K562 (cell line): ENCODE measurements at regions not wholly inside any gene's neighbourhood (a gene's known extent, or its start where the extent isn't known, plus 50 kb on each side); places are given as distances from the start of the nearest gene placed in this dataset.

Experiments
- ATAC-seq: fragments of 200-7000 bp; cut with Tn5 transposase; 3 replicates; pipeline ENCODE4 v1.9.1; 2020; ENCODE audit warnings: moderate library complexity
- BruUV-seq: library from RNA; stranded (reverse); fragments of 400-500 nt; replicated peaks from 2 replicates; lab custom pipeline; 2021; lab: Mats Ljungman, UMichigan
- CTCF ChIA-PET: fragments of 300-600 bp; formaldehyde crosslinking; extraction: SDS; loops from one replicate; lab custom pipeline; 2021; ENCODE audit warnings: low intra/inter-chr PET ratio; lab: Yijun Ruan, JAX
- POLR2A ChIA-PET: fragments of 300-600, 350-650 bp; sonication (Branson Sonifier 250); formaldehyde crosslinking; extraction: SDS; loops from one replicate; lab custom pipeline; 2021; ENCODE audit warnings: antibody characterized with exemption, inconsistent platforms; lab: Yijun Ruan, JAX
- DNase-seq, 4 experiments: peaks; one replicate each; pipeline versions ENCODE4 v3.0.0 to v3.0.0-alpha.2; 2011 to 2018; ENCODE audit warnings: low spot score in 3 of 4, mixed read lengths in 3 of 4; ENCODE audit errors: extremely low read depth in 1 of 4
- FAIRE-seq: peaks from 2 replicates; lab custom pipeline; 2011; peaks lifted over from hg19 to GRCh38; lab: Jason Lieb, UNC
- H2AFZ ChIP-seq: 2 replicates; pipeline ENCODE4 v1.6.0; 2011; ENCODE audit warnings: low read depth, low read length, control low read depth, inconsistent platforms
- H3K27ac ChIP-seq: fragments of 200-600 bp; 3 replicates; pipeline ENCODE4 v1.8.0; 2011; ENCODE audit warnings: low read depth, mild to moderate bottlenecking, control low read depth, inconsistent platforms, low read length, moderate library complexity, mixed read lengths; ENCODE audit errors: extremely low read depth
- H3K27me3 ChIP-seq, 2 experiments: fragments of 300-600 bp in 1 of 2; 2 replicates in 1 of 2; 3 replicates in 1 of 2; pipeline versions ENCODE4 v1.6.0 to v1.8.0; 2011; ENCODE audit warnings: inconsistent platforms in 2 of 2, low read length in 2 of 2, mild to moderate bottlenecking in 1 of 2, mixed read lengths in 1 of 2, moderate library complexity in 1 of 2; ENCODE audit not compliant: control insufficient read depth in 2 of 2, insufficient read depth in 2 of 2
- H3K36me3 ChIP-seq: fragments of 300-600 bp; 3 replicates; pipeline ENCODE4 v1.8.0; 2011; ENCODE audit warnings: mild to moderate bottlenecking, low read length, inconsistent platforms; ENCODE audit not compliant: control insufficient read depth, insufficient read depth
- H3K4me1 ChIP-seq, 2 experiments: fragments of 200-600 bp in 1 of 2; replicated peaks in 1 of 2; 2 replicates in 1 of 2; 3 replicates in 1 of 2; pipeline versions ENCODE4 v1.5.1 to v1.8.0; 2011; ENCODE audit warnings: inconsistent platforms in 2 of 2, low read length in 2 of 2, mild to moderate bottlenecking in 1 of 2, mixed read lengths in 1 of 2, moderate library complexity in 1 of 2; ENCODE audit not compliant: control insufficient read depth in 2 of 2, insufficient read depth in 2 of 2
- H3K4me2 ChIP-seq: 2 replicates; pipeline ENCODE4 v1.6.1; 2011; ENCODE audit warnings: low read length, control low read depth, inconsistent platforms, mixed read lengths; ENCODE audit not compliant: insufficient read depth
- H3K4me3 ChIP-seq: fragments of 200-600 bp; sonication (generic), shearing (Covaris generic); 2 replicates; pipeline ENCODE4 v1.5.1; 2016; ENCODE audit warnings: control low read depth, inconsistent platforms
- H3K79me2 ChIP-seq: fragments of 200-600 bp; 3 replicates; pipeline ENCODE4 v1.8.0; 2011; ENCODE audit warnings: low read length, inconsistent platforms; ENCODE audit not compliant: control insufficient read depth, insufficient read depth
- H3K9ac ChIP-seq, 2 experiments: 2 replicates each; pipeline versions ENCODE4 v1.6.0 to v1.6.1; 2011; ENCODE audit warnings: low read depth in 2 of 2, low read length in 2 of 2, control low read depth in 1 of 2, inconsistent platforms in 1 of 2, mild to moderate bottlenecking in 1 of 2, mixed read lengths in 1 of 2; ENCODE audit not compliant: insufficient read depth in 1 of 2
- H3K9me1 ChIP-seq: one replicate; pipeline ENCODE4 v1.6.0; 2011; ENCODE audit warnings: inconsistent platforms, mild to moderate bottlenecking, low read length, moderate library complexity; ENCODE audit not compliant: control insufficient read depth, insufficient read depth
- H3K9me3 ChIP-seq: replicated peaks from 2 replicates; pipeline ENCODE4 v1.5.1; 2011; ENCODE audit warnings: low read depth, low read length, inconsistent platforms; ENCODE audit not compliant: control insufficient read depth, insufficient read depth
- H4K20me1 ChIP-seq: replicated peaks from 2 replicates; pipeline ENCODE4 v1.6.1; 2011; ENCODE audit warnings: low read length, inconsistent platforms, mixed read lengths; ENCODE audit not compliant: control insufficient read depth, insufficient read depth
- BCOR ChIP-seq: fragments of 450-650 bp; IDR thresholded peaks from 2 replicates; pipeline ENCODE4 v1.6.1; 2016
- CBX1 ChIP-seq: sonication (generic); IDR thresholded peaks from 2 replicates; pipeline ENCODE4 v1.6.1; 2016; ENCODE audit warnings: antibody characterized with exemption, low read depth, mild to moderate bottlenecking
- CREBBP ChIP-seq: IDR thresholded peaks from one replicate; pipeline ENCODE4 v1.6.1; 2012; ENCODE audit warnings: low read depth, mild to moderate bottlenecking, control low read depth, inconsistent platforms, low read length
- FOXP1 ChIP-seq: sonication (generic); formaldehyde crosslinking; IDR thresholded peaks from 2 replicates; pipeline ENCODE4 v1.8.0; 2022; ENCODE audit warnings: mild to moderate bottlenecking, missing genetic modification reagents
- HDAC8 ChIP-seq: fragments of 450-650 bp; IDR thresholded peaks from 2 replicates; pipeline ENCODE4 v1.6.1; 2016; ENCODE audit warnings: mild to moderate bottlenecking, missing genetic modification characterization, moderate library complexity, missing compliant biosample characterization
- HLTF ChIP-seq: fragments of 450-650 bp; IDR thresholded peaks from 2 replicates; pipeline ENCODE4 v1.6.1; 2016
- KDM1A ChIP-seq, 2 experiments: fragments of 450-650 bp; IDR thresholded peaks; 2 replicates each; pipeline ENCODE4 v1.6.1; 2016; ENCODE audit warnings: mild to moderate bottlenecking in 2 of 2
- RBM39 ChIP-seq: fragments of 200-400 bp; formaldehyde crosslinking; optimal IDR thresholded peaks from 2 replicates; pipeline ENCODE3; 2018; ENCODE audit warnings: low read depth, low read length
- SP1 ChIP-seq: sonication (generic); formaldehyde crosslinking; IDR thresholded peaks from 2 replicates; pipeline ENCODE4 v1.8.1; 2022; ENCODE audit warnings: mild to moderate bottlenecking, missing genetic modification reagents
- SPI1 ChIP-seq: IDR thresholded peaks from 2 replicates; pipeline ENCODE4 v1.6.1; 2011; ENCODE audit warnings: low read depth, low read length, control low read depth, borderline replicate concordance
- XRCC3 ChIP-seq: fragments of 450-650 bp; IDR thresholded peaks from 2 replicates; pipeline ENCODE4 v1.6.1; 2017; ENCODE audit warnings: mild to moderate bottlenecking, moderate library complexity
- ZFP30 ChIP-seq: fragments of 250-450 bp; sonication (Bioruptor Pico); IDR thresholded peaks from 2 replicates; pipeline ENCODE4 v1.8.0; 2022; ENCODE audit warnings: moderate library complexity, mild to moderate bottlenecking, inconsistent platforms, borderline replicate concordance
- ZNF133 ChIP-seq: fragments of 250-450 bp; sonication (Bioruptor Pico); IDR thresholded peaks from 2 replicates; pipeline ENCODE4 v1.4.0; 2020; ENCODE audit warnings: mild to moderate bottlenecking
- ZNF695 ChIP-seq: fragments of 450-650 bp; formaldehyde crosslinking; IDR thresholded peaks from 2 replicates; pipeline ENCODE4 v1.4.0; 2020; ENCODE audit warnings: mild to moderate bottlenecking, moderate library complexity
- WGBS: fragments of 100-300 bp; shearing (Covaris generic); methylation state at CpG from one replicate; pipeline ENCODE4 v1.1.6; 2016; ENCODE audit warnings: low coverage, mixed read lengths; ENCODE audit not compliant: insufficient coverage; ENCODE audit errors: missing lambda C conversion rate; 5-methylcytosine and 5-hydroxymethylcytosine counted together
- in situ Hi-C: fragments of 300-500 bp; cut with MboI; formaldehyde crosslinking; loops from 4 replicates; pipeline ENCODE4 v1.15.0; 2018; ENCODE audit warnings: inconsistent platforms, mixed read lengths
- intact Hi-C: fragments of 100-400 bp; cut with micrococcal nuclease; formaldehyde crosslinking; loops from 2 replicates; pipeline ENCODE4 v1.14.2; 2022
- TF ChIP-seq, protein P1 (sequence below): fragments of 450-650 bp; IDR thresholded peaks from one replicate; pipeline ENCODE4 v1.6.1; 2018; ENCODE audit warnings: mild to moderate bottlenecking, moderate library complexity; ENCODE audit not compliant: partially characterized antibody
- TF ChIP-seq, protein P2 (sequence below): fragments of 450-650 bp; IDR thresholded peaks from 2 replicates; pipeline ENCODE4 v1.7.1; 2018; ENCODE audit warnings: mild to moderate bottlenecking, low read depth; ENCODE audit not compliant: partially characterized antibody
- TF ChIP-seq, protein P3 (sequence below): conservative IDR thresholded peaks from 2 replicates; pipeline ENCODE4 v1.6.1; 2011; ENCODE audit warnings: low read depth, mild to moderate bottlenecking, low read length; ENCODE audit not compliant: control insufficient read depth
- TF ChIP-seq, protein P4 (sequence below): fragments of 250-450 bp; sonication (Bioruptor Pico); IDR thresholded peaks from 2 replicates; pipeline ENCODE4 v1.9.0; 2021; ENCODE audit warnings: mild to moderate bottlenecking

DNA sequence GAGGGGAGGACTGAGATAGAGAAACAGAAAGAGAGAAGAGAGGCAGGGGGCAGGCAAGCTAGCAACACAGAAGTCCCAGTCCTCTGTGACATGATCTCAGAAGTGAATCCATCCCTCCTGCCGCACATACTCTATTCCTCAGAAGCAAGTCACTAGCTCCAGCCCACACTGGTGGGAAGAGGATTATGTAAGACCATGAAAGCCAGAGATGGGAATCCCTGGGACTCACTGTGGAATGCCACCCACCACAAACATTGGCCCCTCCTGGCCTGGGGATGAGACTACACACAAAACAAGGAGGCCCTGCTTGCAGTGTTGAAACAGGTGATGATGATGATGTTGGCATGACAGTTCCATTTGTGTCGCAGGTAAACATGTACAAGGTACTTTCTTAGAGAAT is 419.9 kb downstream of the IRS2 start (continued):
- TF ChIP-seq, protein P1, sequence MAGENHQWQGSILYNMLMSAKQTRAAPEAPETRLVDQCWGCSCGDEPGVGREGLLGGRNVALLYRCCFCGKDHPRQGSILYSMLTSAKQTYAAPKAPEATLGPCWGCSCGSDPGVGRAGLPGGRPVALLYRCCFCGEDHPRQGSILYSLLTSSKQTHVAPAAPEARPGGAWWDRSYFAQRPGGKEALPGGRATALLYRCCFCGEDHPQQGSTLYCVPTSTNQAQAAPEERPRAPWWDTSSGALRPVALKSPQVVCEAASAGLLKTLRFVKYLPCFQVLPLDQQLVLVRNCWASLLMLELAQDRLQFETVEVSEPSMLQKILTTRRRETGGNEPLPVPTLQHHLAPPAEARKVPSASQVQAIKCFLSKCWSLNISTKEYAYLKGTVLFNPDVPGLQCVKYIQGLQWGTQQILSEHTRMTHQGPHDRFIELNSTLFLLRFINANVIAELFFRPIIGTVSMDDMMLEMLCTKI = no peak
- TF ChIP-seq ZNF695 (CRISPR knock-in tag) = no peak
- TF ChIP-seq HLTF = no peak

DNA sequence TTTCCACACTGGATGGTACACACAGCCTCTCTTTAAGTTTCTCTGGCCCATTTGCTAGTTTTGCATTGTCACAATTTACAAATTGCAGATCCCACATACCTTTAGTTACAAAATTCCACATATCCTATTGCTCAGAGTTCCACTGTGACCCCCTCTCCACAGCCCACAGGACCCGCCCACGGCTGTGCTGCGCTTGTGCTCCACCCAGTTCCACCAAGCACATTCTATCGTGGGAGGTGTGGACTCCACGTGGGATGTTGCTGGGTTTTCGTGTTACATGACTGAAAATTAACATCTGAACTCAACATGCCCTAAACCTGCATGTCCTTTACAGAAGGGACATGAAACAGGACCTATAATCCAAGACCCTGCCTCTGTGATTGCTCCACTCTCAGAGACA is 423.0 kb downstream of the IRS2 start:
- in situ Hi-C loops = no loop called here
- no peak for DNase-seq
- WGBS = 0% methylated on average over 6 of the region's 6 CpGs
- TF ChIP-seq, protein P2, sequence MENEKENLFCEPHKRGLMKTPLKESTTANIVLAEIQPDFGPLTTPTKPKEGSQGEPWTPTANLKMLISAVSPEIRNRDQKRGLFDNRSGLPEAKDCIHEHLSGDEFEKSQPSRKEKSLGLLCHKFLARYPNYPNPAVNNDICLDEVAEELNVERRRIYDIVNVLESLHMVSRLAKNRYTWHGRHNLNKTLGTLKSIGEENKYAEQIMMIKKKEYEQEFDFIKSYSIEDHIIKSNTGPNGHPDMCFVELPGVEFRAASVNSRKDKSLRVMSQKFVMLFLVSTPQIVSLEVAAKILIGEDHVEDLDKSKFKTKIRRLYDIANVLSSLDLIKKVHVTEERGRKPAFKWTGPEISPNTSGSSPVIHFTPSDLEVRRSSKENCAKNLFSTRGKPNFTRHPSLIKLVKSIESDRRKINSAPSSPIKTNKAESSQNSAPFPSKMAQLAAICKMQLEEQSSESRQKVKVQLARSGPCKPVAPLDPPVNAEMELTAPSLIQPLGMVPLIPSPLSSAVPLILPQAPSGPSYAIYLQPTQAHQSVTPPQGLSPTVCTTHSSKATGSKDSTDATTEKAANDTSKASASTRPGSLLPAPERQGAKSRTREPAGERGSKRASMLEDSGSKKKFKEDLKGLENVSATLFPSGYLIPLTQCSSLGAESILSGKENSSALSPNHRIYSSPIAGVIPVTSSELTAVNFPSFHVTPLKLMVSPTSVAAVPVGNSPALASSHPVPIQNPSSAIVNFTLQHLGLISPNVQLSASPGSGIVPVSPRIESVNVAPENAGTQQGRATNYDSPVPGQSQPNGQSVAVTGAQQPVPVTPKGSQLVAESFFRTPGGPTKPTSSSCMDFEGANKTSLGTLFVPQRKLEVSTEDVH = no peak
- no peak for TF ChIP-seq HDAC8 (tag)
- TF ChIP-seq BCOR = no peak
- TF ChIP-seq, protein P3, sequence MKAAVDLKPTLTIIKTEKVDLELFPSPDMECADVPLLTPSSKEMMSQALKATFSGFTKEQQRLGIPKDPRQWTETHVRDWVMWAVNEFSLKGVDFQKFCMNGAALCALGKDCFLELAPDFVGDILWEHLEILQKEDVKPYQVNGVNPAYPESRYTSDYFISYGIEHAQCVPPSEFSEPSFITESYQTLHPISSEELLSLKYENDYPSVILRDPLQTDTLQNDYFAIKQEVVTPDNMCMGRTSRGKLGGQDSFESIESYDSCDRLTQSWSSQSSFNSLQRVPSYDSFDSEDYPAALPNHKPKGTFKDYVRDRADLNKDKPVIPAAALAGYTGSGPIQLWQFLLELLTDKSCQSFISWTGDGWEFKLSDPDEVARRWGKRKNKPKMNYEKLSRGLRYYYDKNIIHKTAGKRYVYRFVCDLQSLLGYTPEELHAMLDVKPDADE = no peak
- no peak for TF ChIP-seq RBM39
- TF ChIP-seq ZNF133 (CRISPR knock-in tag) = no peak
- TF ChIP-seq, protein P4, sequence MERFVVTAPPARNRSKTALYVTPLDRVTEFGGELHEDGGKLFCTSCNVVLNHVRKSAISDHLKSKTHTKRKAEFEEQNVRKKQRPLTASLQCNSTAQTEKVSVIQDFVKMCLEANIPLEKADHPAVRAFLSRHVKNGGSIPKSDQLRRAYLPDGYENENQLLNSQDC (CRISPR knock-in tag) = no peak
- TF ChIP-seq KDM1A (IDR thresholded peaks at IDR 0.05) = no peak
- no peak for TF ChIP-seq ZFP30 (CRISPR knock-in tag)
- no peak for TF ChIP-seq SP1 (CRISPR knock-in tag)
- TF ChIP-seq SPI1 = no peak
- no peak for TF ChIP-seq CBX1
- no peak for TF ChIP-seq XRCC3
- no peak for TF ChIP-seq CREBBP
- no peak for TF ChIP-seq FOXP1 (CRISPR knock-in tag)

More for the DNA sequence above, 423.0 kb downstream of the IRS2 start:
- CTCF ChIA-PET = no interaction called here
- Histone ChIP-seq H3K9me1 (no peaks in the 10 kb centered on the region), H2AFZ (no peak overlapping the region), H3K4me3 (no peak overlapping the region), H3K9me3 (no peaks in the 10 kb centered on the region), H3K79me2 (no peaks in the 10 kb centered on the region), H3K4me1 (no peaks in the 10 kb centered on the region), H3K4me2 (no peak overlapping the region), H3K27ac (no peak overlapping the region), H3K36me3 (no peaks in the 10 kb centered on the region), H4K20me1 (no peaks in the 10 kb centered on the region), H3K27me3 (no peaks in the 10 kb centered on the region; a peak in 1 of 5 replicates), H3K9ac (no peak overlapping the region)
- POLR2A ChIA-PET = no interaction called here
- intact Hi-C loops = no loop called here
- ATAC-seq (no peak), FAIRE-seq (no peak)
- BruUV-seq = no TSS peak
